NCI-H69 (cell line): ENCODE measurements at regions not wholly inside any gene's neighbourhood (a gene's known extent, or its start where the extent isn't known, plus 50 kb on each side); places are given as distances from the start of the nearest gene placed in this dataset.

ENCODE experiments used
- DNase-seq: peaks from one replicate; lab custom pipeline; 2025; lab: John Stamatoyannopoulos, UW

DNA sequence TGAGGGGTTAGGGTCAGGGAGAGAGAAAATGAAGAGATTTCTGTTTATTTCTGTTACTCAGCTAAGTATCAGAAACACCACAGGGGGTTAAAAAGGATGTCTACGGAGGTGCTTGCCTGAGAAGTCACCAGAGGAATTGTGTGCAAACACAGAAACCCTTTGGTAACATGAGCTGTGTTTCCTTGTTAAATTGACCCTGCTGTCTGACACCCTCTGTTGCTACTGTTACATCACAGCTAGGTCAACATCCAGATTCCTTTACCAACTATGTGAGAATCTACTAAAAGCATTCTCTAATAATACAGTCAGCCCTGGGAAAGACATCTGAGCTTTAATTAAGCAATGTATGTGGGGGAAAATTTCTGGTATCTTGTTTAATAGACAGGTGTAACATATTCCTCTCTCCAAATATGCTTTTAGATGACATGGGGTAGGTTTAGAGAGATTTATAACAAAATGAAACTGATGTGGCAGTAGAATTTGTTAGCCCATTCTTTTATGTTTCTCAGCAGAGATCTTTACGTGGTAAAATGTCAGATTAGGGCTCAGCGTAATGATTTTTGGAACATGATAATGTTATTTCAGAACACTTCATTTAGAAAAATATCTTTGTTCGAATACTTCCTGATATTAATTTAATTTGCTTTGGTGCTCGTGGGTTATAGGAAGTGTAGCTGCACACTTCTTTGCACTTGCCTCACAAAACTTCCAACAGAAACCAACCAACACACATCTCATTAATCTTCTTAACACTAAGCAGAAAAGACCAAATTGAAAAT lies 168.0 kb upstream of the AHR start:
- DNase-seq = peak; percentile 70

DNA sequence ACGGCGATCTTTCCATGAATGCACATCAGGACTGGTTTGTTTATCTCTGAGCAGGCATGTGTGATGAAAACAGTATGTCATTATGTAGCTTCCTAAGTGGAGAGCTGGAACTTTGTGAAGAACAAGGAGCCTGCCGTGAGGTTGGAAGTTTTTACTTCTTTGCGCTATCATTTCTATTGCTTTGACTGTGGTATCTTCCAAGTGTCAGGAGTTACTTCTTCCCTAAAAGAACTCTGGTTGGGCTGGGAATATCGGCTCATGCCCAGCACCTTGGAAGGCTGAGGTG lies 167.4 kb upstream of the AHR start:
- DNase-seq = no peak

DNA sequence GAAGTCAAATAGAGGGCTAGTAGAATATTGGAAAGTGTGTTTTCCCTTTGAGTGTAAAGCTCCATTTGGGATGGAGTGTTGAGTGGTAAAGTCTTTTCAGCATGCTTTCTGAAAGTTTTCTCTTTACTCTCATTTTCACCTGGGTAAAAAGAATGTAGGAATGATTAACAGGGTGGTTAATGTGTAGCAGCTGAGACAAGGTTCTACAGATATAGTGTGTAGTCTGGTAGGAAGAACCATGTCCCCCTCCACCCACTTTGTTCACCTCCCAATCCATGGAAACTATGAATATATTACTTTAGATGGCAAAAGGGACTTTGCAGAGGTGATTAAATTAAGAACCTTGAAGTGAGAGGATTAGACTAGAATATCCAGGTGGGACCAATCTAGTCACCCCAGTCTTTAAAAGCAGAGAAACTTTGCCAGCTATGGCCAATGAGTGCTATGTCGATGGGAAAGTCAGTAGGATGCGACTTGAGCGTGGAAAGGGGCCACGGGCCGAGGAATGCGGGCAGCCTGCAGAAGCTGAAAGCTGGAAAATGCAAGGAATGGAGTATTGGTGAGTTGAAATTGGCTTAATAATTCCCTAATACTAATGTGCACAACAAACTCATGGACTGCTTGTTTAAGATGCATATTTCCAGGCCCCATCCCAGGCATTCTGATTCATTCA lies 166.3 kb upstream of the AHR start:
- no peak for DNase-seq

DNA sequence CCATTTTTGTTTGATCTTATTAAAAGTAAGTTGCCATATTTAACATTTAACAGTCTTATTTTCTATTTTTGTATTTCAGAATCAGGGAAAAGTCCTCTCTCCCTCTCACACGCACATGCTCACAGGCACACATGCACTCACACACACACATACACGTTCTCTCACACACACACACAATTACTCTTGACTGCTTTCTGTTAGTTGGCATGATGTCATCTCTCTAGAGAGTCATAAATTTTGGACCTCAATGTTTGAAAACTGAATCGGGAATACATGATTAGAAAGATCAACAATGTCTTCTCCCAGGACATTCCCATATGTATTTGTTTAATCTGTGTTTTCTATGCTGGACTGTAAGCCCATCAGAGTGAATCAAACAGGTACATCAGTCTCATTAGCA lies 165.7 kb upstream of the AHR start:
- peak; percentile 77 for DNase-seq

DNA sequence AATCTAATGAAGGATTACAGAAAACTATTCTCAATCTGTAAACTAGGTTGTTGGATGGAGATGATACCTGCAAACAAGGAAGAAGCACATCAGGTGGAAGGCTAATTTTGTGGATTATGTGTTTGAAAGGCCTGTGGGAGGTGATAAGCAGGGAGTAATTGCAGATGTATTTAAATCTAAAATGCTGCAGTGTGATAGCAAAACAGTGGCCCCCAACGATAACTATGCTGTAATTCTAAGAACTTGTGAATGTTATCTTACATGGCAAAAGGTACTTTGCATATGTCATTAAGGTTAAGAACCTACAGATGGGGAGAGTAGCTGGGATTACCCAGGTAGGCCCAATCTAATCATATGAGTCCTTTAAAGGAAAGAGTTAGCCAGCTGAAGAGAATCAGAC lies 164.5 kb upstream of the AHR start:
- no peak for DNase-seq

DNA sequence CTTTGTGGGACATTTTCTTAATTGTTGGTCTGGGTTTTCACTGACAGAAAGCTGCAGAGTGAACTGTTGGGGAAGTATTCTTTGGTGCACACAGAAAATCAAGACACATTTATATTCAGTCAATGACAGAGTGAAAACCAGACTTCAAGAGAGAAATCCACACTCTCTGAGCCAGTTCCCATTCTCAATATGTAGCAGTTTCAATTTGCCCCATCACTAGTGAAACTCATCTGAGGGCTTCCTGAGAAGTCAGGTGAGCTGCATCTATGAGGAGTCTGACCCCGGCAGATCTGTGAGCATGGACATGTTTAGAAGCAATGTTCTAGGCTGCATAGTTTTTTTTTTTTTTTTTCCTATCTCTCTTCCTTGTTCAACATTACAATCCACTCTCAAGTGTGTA lies 163.7 kb upstream of the AHR start:
- no peak for DNase-seq

DNA sequence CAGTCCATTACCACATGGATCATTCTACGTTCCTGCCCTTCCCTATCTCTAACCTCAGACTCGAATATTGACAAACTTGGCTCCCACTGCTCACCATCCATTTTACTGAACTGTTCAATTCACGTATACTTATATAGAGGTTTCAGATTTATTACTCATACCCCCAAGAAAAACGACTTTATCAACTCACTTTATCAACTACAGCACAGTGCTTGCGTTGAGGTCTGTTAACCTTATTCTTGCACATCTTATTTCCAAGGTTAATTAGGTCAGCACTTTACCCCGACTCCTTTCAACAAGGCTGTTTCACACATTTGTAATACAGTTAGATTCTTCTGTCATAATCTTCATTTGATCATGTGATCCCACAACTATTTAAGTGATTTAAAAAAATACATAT lies 162.3 kb upstream of the AHR start:
- DNase-seq = no peak

DNA sequence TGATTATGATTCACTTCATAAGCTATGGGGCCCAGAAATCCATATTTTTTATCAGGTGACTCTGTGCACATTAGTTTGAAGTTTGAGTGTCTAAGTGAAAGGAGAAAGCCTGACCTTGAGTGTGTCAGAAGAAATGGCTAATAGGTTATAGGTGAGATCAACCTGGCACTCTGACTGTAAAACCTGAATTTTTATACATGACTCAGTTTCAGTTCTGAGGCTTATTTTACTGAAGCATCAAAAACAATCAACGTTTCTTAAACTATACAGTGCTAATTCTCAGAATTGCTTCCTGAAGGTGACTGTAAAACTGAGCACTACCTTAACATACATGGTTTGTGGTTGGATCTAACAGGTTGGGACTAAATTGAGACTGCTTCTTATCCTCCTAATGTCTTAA lies 159.4 kb upstream of the AHR start:
- DNase-seq = no peak

DNA sequence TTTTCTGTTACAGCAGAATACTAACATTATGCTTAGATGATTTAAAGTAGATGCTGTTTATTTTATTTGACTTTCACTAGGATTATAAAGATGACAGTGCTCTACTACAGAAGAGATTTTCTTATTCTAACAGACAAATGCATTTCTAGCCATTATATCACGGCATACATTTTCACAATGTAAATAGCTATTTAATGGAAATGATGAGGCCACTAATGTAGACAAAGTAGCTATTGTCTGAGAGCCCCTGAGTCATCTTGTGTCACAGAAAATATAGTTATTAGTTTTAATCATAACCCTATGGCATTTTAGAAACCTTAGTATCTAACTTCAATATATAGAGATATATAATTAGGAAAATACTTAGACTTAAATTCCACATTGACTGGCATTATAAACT lies 158.0 kb upstream of the AHR start:
- DNase-seq = peak; percentile 31

DNA sequence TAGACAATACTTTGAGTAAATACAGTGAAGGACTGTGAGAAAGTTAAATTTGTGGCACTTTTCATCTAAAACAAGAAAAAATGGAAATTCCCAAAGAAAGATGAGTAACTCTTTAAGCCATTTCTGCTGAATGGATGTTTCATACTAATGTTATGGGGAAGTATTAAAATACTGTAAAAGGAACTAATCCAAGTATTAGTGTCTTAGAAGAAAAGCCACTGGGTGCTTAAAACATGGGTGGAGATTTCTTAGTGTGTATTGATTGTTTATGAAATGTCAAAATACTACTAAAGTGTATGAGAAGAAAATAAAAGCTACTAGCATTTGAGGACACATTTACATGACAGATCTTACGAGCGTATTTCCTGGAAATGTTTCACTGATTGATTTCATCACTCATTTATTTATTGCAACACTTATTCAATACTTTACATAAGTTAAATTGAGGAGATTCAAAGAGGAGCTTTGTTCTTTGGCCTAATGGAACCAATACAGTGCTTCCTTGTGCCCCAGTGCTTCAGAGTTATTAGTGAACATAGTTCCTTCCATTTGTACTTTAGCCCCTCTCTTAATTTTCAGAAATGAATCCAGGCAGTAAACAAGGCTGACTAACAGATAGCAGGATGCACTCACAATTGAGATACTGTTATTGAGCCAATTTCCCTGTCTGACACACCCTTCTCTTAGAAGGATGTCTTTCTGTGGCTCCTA lies 155.5 kb upstream of the AHR start:
- no peak for DNase-seq

DNA sequence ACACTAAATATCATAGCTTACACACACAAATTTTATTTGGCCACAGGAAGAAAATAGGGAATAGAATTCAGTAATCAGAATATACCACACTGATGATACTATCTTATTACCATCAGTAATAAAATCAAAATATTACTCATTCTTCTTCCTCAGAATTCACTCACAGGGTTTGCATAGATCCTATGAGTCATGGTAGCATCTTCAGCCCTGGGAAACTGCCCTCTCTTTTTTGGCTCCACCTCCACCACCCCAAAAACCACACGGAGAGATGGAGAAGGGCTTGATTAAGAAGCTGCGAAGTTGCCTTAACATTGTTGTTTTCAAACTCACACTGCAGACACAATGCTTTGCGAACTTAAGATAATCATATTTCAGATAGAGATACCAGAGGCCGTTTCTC lies 154.1 kb upstream of the AHR start:
- no peak for DNase-seq

DNA sequence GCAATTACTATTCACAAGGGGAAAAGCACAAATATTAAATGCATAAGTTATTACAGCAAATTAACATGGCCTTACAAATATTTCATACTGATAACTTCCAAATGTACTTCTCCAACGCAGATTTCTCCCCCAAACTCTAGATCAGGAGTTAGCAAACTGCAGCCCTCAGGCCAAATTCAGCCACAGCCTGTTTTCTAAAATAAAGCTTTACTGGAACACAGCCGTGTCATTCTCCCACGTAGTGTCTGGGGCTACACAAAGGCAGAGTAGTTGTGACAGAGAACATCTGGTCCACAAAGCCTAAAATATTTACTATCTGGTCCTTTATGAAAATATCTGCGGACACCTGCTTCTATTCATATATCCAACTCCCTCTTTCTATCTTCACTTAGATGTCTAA lies 151.8 kb upstream of the AHR start:
- DNase-seq = no peak

DNA sequence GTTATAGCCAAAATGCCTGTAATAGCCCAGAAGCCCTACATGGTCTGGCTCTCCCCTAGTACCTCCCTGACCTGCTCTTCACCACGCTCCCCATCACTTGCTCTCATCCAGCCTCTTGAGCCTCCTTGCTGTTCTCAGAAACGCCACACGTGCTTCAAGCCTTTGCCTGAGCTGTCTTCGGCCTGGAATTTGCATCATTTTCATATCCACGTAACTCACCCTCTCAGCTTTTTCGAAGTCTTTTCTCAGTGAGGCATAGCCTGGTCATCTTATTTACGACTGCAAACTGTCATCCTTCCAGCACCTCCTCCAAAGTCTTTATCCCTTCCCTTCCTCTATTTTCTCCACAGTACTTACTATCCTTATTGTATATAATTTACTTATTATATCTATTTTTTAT lies 151.0 kb upstream of the AHR start:
- no peak for DNase-seq

DNA sequence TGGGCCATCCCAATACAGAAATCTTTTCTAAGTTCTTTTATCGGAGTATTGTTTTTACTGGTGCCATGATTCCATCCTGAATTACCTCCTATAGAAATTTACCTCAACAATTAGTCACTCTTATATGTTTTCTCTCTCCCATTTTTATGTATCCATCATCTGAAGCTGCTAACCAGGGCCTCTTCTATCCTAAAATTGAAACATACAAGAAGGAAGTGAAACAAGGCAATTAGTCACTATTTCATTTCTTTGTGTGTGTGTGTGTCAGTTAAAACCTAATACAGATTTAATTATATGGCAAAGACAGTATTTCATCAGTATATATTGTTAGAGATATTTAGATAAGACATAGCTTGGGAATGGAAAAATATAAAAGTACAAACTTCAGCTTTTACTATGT lies 148.4 kb upstream of the AHR start:
- DNase-seq = no peak

DNA sequence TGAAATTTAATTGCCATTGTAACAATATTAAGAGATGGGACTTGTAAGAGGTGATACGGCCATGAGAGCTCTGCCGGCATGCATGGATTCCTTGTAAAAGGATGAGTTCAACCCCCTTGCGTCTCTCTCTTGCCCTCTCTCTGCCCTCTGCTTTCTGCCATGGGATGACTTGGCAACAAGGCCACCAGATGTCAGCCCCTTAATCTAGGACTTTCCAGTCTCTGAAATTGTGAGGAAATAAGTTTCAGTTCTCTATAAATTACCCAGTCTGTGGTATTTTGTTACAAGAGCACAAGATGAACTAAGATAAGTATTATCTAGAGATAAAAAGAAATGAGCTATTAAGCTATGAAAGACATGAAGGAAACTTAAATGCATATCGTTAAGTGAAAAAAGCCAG lies 145.7 kb upstream of the AHR start:
- no peak for DNase-seq

DNA sequence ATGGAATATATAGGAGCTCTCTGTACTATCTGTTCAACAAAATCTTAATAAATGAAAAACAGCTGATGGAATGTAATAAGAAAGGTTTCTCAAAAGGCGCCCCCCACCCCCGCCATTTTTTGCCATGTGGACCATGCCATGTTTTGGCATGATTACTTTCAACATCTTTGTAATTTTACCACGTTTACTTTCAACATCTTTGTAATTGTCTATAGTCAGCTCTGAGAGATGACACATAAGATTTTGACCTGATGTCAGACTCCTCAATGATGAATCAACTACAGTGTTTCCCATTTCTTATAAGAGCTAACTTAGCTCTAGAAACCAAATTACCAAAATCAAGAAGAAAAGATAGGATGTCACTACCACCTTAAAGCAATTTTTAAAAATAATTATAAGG lies 144.9 kb upstream of the AHR start:
- no peak for DNase-seq

DNA sequence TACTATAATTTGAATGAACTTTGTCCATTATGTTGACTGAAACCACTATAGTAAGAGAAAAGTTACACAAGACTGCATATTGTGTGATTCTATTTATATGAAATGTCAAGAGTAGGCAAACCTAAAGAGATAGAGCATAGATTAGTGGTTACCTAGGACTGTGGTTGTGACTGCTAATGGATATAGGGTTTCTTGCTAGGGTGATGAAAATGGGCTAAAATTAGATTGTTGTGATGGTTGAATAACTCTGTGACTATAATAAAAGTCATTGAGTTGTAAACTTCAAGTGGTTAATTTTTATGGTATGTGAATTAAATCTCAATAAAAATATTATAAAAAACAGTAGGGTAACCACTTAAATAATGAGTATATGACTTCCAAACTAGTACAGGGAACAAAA lies 142.9 kb upstream of the AHR start:
- peak; percentile 50 for DNase-seq

DNA sequence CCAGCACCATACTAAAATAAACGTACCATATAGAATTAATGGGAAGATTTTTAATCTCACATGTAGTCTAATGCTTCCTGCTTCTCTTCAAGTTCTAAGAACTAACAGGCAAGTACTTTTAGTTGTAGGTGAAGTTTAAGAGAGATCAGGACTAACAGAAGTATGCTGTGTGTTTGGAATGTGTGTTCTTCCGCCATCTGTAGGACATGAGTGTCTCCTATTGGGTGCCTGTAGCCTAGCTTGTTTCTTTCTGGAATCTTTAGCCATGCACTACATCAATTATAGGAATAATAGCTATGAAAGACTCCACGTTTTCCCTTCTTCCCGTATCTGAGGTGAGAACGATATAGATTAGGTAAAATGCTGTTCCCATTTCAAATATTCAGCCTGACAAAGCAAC lies 140.2 kb upstream of the AHR start:
- no peak for DNase-seq

DNA sequence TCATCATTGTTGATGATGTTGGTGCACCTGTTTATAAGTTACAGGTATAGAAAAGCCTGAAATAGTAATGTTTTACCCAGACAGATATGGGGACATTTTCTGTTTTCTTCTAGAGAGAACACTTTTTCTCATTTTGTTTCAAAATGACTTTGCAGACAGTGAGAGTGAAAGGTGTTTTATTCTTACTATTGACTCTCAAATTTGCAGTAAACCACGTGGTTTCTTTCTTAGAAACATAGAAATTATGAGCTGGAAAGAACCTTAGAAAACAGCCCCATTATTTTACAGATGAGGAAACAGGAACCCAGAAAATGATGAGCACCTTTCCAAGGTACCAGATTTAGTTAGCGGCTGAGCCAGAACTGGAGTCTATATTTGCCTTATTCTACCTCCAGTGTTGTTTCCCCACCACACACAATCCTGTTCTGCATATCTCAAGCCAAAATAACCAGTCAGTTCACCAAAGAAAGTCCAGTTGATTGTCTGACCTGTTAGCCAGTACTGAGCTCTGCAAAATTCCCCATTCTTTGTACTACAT lies 138.9 kb upstream of the AHR start:
- no peak for DNase-seq

DNA sequence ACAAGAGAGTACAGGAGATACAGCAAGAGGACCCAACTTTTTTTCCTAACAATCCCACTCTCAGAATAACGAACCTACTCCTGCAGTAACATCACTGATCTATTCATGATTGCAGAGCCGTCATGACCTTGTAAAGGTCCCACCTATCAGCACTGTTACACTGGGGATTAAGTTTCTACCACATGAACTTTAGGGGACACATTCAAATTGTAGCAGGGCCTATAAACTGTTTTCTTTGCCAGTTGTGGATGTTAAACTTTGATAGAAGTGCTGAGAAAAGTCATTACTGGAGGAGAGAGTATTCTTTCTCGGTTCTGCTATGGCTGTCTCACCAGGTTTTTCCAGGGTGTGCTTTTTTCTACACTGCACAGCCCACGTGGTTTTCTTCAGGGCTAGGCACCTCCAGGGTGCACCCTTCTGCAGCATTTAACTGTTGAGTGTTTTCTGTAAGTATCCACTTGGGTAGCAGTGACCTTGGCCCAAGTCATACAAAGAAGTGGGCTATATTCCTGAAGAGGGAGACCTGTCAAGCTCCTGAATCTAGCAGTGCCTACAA lies 131.6 kb upstream of the AHR start:
- DNase-seq = no peak

DNA sequence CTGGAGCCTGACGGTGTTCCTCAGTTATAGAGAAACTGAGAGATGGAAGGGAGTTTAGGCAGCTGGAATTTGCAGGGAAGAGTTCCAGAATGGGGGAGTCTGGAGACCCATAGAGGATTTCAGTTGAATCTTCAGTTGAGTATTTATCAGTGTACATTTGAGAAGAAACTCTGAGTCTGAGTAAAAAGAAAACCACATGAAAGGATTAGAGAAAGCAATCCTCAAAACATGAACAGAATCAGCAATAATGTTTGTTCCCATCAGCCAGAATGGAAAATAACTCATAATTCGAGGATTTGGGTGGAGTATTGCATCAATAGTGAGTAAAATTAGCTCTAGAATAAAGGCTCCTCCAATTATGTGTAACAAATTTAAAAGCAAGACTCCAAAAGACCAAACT lies 130.0 kb upstream of the AHR start:
- no peak for DNase-seq

DNA sequence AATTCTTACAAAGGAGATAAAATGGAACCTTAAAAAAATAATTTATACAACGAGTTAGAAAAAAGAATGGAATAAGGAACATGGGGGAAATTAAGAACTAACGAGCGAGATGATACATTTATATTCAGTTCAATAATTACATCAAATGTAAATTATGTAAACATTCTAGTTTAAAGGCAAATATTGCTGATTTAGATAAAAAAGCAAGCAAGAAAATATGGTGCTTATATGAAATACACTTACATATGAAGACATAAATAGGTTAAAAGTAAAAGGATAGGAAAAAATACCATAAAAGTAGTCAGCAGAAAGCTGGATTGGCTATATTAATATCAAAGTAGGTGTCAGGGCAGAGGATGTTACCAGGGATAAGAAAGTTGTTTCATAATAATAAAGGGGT lies 127.0 kb upstream of the AHR start:
- DNase-seq = no peak
